ENCODE measurements at regions not wholly inside any gene's neighbourhood (a gene's known extent, or its start where the extent isn't known, plus 50 kb on each side); places are given as distances from the start of the nearest gene placed in this dataset.

- no peak for TF ChIP-seq POLR2A (IDR thresholded peaks at IDR 0.05)
- TF ChIP-seq CTCF (IDR thresholded peaks at IDR 0.05) = no peak
Observed at GRCh38 chr4:167431371-167431770, 197.1 kb upstream of the SPOCK3 start.

Data from ovary (tissue), 3 donors.